Endodermal cell (in vitro differentiated cells): ENCODE measurements at regions not wholly inside any gene's neighbourhood (a gene's known extent, or its start where the extent isn't known, plus 50 kb on each side); places are given as distances from the start of the nearest gene placed in this dataset.

Experiments
- DNase-seq: peaks from one replicate; pipeline ENCODE4 v3.0.0-alpha.2; 2017
- H3K27ac ChIP-seq: 2 replicates; pipeline ENCODE4 v1.5.1; 2013; ENCODE audit warnings: mild to moderate bottlenecking, low read depth, low read length, moderate library complexity
- H3K27me3 ChIP-seq: 2 replicates; pipeline ENCODE4 v1.6.1; 2013; ENCODE audit warnings: mild to moderate bottlenecking, low read length, moderate library complexity; ENCODE audit not compliant: insufficient read depth, control insufficient read depth, poor library complexity, severe bottlenecking
- H3K36me3 ChIP-seq: 2 replicates; pipeline ENCODE4 v1.7.0; 2013; ENCODE audit warnings: mild to moderate bottlenecking, low read length, moderate library complexity; ENCODE audit not compliant: control insufficient read depth, insufficient read depth
- H3K4me1 ChIP-seq: one replicate; pipeline ENCODE4 v1.7.0; 2013; ENCODE audit warnings: low read length; ENCODE audit not compliant: control insufficient read depth, insufficient read depth
- H3K4me3 ChIP-seq: 2 replicates; pipeline ENCODE4 v1.5.1; 2013; ENCODE audit warnings: mild to moderate bottlenecking, low read length, moderate library complexity
- H3K9ac ChIP-seq: 2 replicates; pipeline ENCODE4 v1.6.1; 2013; ENCODE audit warnings: mild to moderate bottlenecking, low read length, moderate library complexity; ENCODE audit not compliant: poor library complexity, severe bottlenecking; ENCODE audit errors: extremely low read depth
- H3K9me3 ChIP-seq: 2 replicates; pipeline ENCODE4 v1.6.1; 2013; ENCODE audit warnings: mild to moderate bottlenecking, low read length, moderate library complexity; ENCODE audit not compliant: control insufficient read depth
- H3K27ac Mint-ChIP-seq: 2 replicates; pipeline ENCODE4 v1.8.0; 2020; ENCODE audit warnings: mixed read lengths
- H3K27me3 Mint-ChIP-seq: 2 replicates; pipeline ENCODE4 v1.8.0; 2021; ENCODE audit warnings: mild to moderate bottlenecking, mixed read lengths; ENCODE audit not compliant: insufficient read depth
- H3K36me3 Mint-ChIP-seq: 2 replicates; pipeline ENCODE4 v1.8.0; 2020; ENCODE audit warnings: low read depth, mixed read lengths
- H3K4me1 Mint-ChIP-seq: 2 replicates; pipeline ENCODE4 v1.8.0; 2020; ENCODE audit warnings: mixed read lengths
- H3K4me3 Mint-ChIP-seq: 2 replicates; pipeline ENCODE4 v1.8.0; 2020; ENCODE audit warnings: mild to moderate bottlenecking, moderate library complexity, mixed read lengths
- H3K9me3 Mint-ChIP-seq: 2 replicates; pipeline ENCODE4 v1.8.0; 2020; ENCODE audit warnings: mild to moderate bottlenecking, mixed read lengths
- WGBS, 2 experiments: methylation state at CpG; one replicate each; pipeline versions ENCODE4 v1.1.5 to v1.1.7; 2013; ENCODE audit warnings: missing lambda C conversion rate in 2 of 2, mixed read lengths in 1 of 2; ENCODE audit not compliant: insufficient coverage in 1 of 2, insufficient read length in 1 of 2; 5-methylcytosine and 5-hydroxymethylcytosine counted together
- TF ChIP-seq, protein P1 (sequence below): fragments of 200-600 bp; sonication (generic); conservative IDR thresholded peaks from 2 replicates; pipeline ENCODE4 v1.5.0; 2021; ENCODE audit warnings: antibody characterized with exemption, mild to moderate bottlenecking

DNA sequence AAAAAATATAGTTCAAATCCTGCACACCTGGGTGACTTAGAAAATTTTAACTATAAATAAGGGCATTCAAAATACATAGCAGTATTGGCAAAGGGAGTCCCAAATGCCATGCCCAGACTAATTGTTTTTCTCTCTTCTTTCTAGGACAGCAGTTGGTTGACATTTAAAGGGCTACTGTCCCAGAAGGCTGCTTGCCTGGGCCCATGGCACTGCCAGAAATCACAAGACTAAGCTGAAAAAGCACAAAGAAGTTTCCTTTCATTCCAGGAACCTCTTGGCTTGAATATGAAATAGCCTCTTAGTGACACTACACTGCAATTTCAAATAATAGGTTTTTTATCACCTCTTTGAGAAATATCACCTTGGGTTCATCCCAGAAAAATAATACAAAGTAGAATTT, 388.9 kb upstream of the TRPC7 start:
- Mint-ChIP-seq H3K4me3 (no peak overlapping the region), H3K4me1 (no peaks in the 10 kb centered on the region), H3K27me3 (no peaks in the 10 kb centered on the region), H3K9me3 (peaks cover 3% of the 10 kb centered on the region), H3K27ac (no peak overlapping the region), H3K36me3 (no peaks in the 10 kb centered on the region)
- no peaks in the 10 kb centered on the region for H3K27me3 ChIP-seq
- DNase-seq: no peak
- no peaks in the 10 kb centered on the region for H3K9me3 ChIP-seq
- no peaks in the 10 kb centered on the region for H3K4me1 ChIP-seq
- no peaks in the 10 kb centered on the region for H3K36me3 ChIP-seq
- no peak overlapping the region for H3K4me3 ChIP-seq
- TF ChIP-seq, protein P1, sequence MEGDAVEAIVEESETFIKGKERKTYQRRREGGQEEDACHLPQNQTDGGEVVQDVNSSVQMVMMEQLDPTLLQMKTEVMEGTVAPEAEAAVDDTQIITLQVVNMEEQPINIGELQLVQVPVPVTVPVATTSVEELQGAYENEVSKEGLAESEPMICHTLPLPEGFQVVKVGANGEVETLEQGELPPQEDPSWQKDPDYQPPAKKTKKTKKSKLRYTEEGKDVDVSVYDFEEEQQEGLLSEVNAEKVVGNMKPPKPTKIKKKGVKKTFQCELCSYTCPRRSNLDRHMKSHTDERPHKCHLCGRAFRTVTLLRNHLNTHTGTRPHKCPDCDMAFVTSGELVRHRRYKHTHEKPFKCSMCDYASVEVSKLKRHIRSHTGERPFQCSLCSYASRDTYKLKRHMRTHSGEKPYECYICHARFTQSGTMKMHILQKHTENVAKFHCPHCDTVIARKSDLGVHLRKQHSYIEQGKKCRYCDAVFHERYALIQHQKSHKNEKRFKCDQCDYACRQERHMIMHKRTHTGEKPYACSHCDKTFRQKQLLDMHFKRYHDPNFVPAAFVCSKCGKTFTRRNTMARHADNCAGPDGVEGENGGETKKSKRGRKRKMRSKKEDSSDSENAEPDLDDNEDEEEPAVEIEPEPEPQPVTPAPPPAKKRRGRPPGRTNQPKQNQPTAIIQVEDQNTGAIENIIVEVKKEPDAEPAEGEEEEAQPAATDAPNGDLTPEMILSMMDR: no peak
- H3K9ac ChIP-seq: no peak overlapping the region
- H3K27ac ChIP-seq: no peak overlapping the region

DNA sequence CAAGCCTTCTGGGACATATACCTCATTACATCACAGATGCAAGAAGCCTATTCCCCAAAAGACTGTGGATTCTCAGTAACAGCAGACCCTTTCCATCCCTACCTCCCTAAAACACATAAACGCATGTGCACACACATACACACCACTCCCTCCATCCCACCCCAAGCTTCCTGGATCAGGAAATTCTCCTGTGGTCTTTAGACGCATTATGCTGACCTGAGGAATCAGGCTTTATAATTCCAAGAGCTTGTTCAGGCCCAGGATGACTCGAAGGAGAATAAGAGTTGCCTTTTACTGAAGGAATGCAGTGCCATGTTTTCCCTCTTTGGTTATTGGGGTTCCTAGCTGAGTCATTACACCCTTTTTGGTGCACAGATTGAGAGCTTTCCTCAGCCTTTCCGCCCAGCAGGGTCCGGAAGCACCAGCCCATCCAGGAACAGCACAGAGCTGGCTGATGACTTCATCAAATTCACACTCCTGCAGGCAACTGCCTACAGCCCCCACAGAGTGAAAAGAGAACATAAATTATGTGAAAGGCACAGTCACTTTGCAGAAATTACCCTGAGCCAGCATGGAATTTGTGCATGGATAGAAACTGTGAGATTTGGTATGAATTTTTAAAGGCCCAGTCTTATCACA, 385.0 kb upstream of the TRPC7 start:
- H3K4me3 ChIP-seq: no peak overlapping the region
- Mint-ChIP-seq H3K4me1 (no peaks in the 10 kb centered on the region), H3K9me3 (peaks cover 13% of the 10 kb centered on the region), H3K36me3 (no peaks in the 10 kb centered on the region), H3K27ac (no peak overlapping the region), H3K4me3 (no peak overlapping the region), H3K27me3 (no peaks in the 10 kb centered on the region)
- no peak overlapping the region for H3K9ac ChIP-seq
- TF ChIP-seq, protein P1: no peak
- WGBS, 2 experiments: 72 to 78% methylated on average over 5 of the region's 5 CpGs
- no peaks in the 10 kb centered on the region for H3K36me3 ChIP-seq
- H3K27ac ChIP-seq: no peak overlapping the region
- peaks cover 3% of the 10 kb centered on the region for H3K9me3 ChIP-seq
- H3K4me1 ChIP-seq: no peaks in the 10 kb centered on the region
- no peak for DNase-seq
- H3K27me3 ChIP-seq: no peaks in the 10 kb centered on the region

DNA sequence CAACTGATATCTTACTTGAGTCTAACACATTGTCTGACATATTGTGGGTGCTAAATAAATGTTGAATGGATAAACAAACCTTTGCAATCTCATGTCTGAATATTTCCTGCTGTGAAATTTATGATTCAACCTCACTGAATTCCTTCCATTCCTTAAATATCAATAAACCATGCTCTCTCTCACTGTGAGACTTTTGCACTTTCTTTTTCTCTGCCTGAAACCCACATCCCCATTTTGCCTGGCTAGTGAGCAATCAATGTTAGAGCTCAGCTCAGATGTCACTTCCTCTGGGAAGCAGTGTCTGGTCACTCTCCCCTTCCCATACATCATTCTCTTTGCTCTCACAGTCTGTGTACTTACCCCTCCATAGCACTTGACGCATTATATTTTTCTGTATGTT, 383.7 kb upstream of the TRPC7 start:
- DNase-seq: no peak
- no peak overlapping the region for H3K27ac ChIP-seq
- 100% methylated on average over 1 of the region's 1 CpG; no CpG with 5 or more reads in 1 of the 2 experiments for WGBS, 2 experiments
- H3K36me3 Mint-ChIP-seq: no peaks in the 10 kb centered on the region
- TF ChIP-seq, protein P1: no peak
- no peaks in the 10 kb centered on the region for H3K4me1 Mint-ChIP-seq
- H3K27ac Mint-ChIP-seq: no peak overlapping the region
- H3K9me3 Mint-ChIP-seq: peaks cover 26% of the 10 kb centered on the region
- no peaks in the 10 kb centered on the region for H3K36me3 ChIP-seq
- H3K4me1 ChIP-seq: no peaks in the 10 kb centered on the region
- no peak overlapping the region for H3K9ac ChIP-seq
- no peaks in the 10 kb centered on the region for H3K27me3 ChIP-seq
- peaks cover 12% of the 10 kb centered on the region for H3K9me3 ChIP-seq
- no peak overlapping the region for H3K4me3 ChIP-seq
- H3K27me3 Mint-ChIP-seq: no peaks in the 10 kb centered on the region
- H3K4me3 Mint-ChIP-seq: no peak overlapping the region
